Glutamatergic neuron (in vitro differentiated cells): ENCODE measurements at regions not wholly inside any gene's neighbourhood (a gene's known extent, or its start where the extent isn't known, plus 50 kb on each side); places are given as distances from the start of the nearest gene placed in this dataset.

Source experiments
- DNase-seq: peaks from one replicate; pipeline ENCODE4 v3.0.0; 2022
- H3K27ac Mint-ChIP-seq: one replicate; pipeline ENCODE4 v1.8.0; 2020; ENCODE audit warnings: mild to moderate bottlenecking, mixed read lengths, inconsistent platforms; ENCODE audit not compliant: unreplicated experiment
- H3K27me3 Mint-ChIP-seq: one replicate; pipeline ENCODE4 v1.8.0; 2020; ENCODE audit warnings: mild to moderate bottlenecking, moderate library complexity, mixed read lengths, inconsistent platforms; ENCODE audit not compliant: unreplicated experiment
- H3K36me3 Mint-ChIP-seq: one replicate; pipeline ENCODE4 v1.8.0; 2020; ENCODE audit warnings: mild to moderate bottlenecking, mixed read lengths, inconsistent platforms; ENCODE audit not compliant: unreplicated experiment
- H3K4me1 Mint-ChIP-seq: one replicate; pipeline ENCODE4 v1.8.0; 2020; ENCODE audit warnings: mild to moderate bottlenecking, low read depth, mixed read lengths, inconsistent platforms; ENCODE audit not compliant: unreplicated experiment
- H3K4me3 Mint-ChIP-seq: one replicate; pipeline ENCODE4 v1.8.0; 2020; ENCODE audit warnings: mild to moderate bottlenecking, mixed read lengths, inconsistent platforms; ENCODE audit not compliant: unreplicated experiment
- H3K9me3 Mint-ChIP-seq: one replicate; pipeline ENCODE4 v1.8.0; 2020; ENCODE audit warnings: mild to moderate bottlenecking, moderate library complexity, mixed read lengths, inconsistent platforms; ENCODE audit not compliant: unreplicated experiment
- CTCF ChIP-seq: fragments of 200-600 bp; sonication (generic); IDR thresholded peaks from one replicate; pipeline ENCODE4 v1.5.0; 2021; ENCODE audit not compliant: partially characterized antibody, unreplicated experiment

DNA sequence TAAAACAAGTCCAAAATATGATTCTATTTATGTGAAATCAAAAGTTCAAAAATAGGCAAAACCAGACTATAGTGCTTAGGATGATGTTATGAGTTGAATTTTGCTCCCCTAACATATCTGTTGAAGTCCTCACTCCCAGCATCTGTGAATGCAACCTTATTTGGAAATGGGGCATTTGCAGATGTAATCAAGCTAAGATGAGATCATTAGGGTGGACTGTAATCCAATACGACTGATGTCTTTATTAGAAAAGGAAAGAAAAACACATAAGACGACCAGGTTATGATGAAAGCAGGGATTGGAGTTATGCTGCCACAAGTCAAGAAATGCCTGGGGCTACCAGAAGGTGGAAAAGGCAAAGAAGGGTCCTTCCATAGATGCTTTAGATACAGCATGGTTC lies 110.5 kb upstream of the CCDC39 start:
- Mint-ChIP-seq H3K36me3 (no peaks in the 10 kb centered on the region), H3K4me3 (no peak overlapping the region), H3K27ac (no peak overlapping the region), H3K27me3 (no peaks in the 10 kb centered on the region), H3K9me3 (no peaks in the 10 kb centered on the region), H3K4me1 (no peaks in the 10 kb centered on the region)
- TF ChIP-seq CTCF, result no peak
- DNase-seq, result no peak

GRCh38 chr3:180798197-180798596 lies 114.3 kb upstream of the FXR1 start:
- Mint-ChIP-seq H3K36me3 (no peaks in the 10 kb centered on the region), H3K9me3 (peaks cover 1% of the 10 kb centered on the region), H3K4me3 (no peak overlapping the region), H3K4me1 (no peaks in the 10 kb centered on the region), H3K27me3 (no peaks in the 10 kb centered on the region), H3K27ac (no peak overlapping the region)
- TF ChIP-seq CTCF, result no peak
- DNase-seq, result no peak

DNA sequence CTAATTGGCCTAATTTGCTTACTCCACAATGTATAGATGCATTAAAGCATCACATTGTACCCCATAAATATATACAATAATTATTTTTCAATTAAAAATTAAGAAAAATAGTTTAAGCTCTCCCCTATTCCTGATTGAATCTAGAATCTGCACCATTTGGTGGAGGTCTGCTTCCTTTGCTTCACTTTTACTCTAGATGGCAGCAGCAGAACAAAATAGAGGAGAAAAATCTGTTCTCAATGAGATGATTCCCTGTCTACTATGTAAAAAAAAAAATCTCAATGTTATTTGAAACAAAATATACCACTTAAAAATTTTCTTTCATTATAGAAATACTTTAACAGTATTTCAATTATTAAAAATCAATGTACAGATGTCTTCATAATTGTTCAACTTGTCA lies 109.6 kb upstream of the FXR1 start:
- H3K36me3 Mint-ChIP-seq, result no peaks in the 10 kb centered on the region
- no peak for TF ChIP-seq CTCF
- H3K4me1 Mint-ChIP-seq, result peaks cover 3% of the 10 kb centered on the region
- H3K27ac Mint-ChIP-seq, result no peak overlapping the region
- no peaks in the 10 kb centered on the region for H3K27me3 Mint-ChIP-seq
- no peak overlapping the region for H3K4me3 Mint-ChIP-seq
- DNase-seq, result no peak
- H3K9me3 Mint-ChIP-seq, result peaks cover 1% of the 10 kb centered on the region

GRCh38 chr3:180804916-180805315 lies 107.6 kb upstream of the FXR1 start:
- Mint-ChIP-seq H3K27me3 (no peaks in the 10 kb centered on the region), H3K4me1 (peaks cover 3% of the 10 kb centered on the region), H3K4me3 (no peak overlapping the region), H3K36me3 (no peaks in the 10 kb centered on the region), H3K27ac (peak overlapping the region; percentile 82), H3K9me3 (peaks cover 1% of the 10 kb centered on the region)
- peak; percentile 17 for TF ChIP-seq CTCF
- peak; percentile 41 for DNase-seq

GRCh38 chr3:180808823-180809575 lies 103.5 kb upstream of the FXR1 start:
- H3K36me3 Mint-ChIP-seq, result no peaks in the 10 kb centered on the region
- no peak for TF ChIP-seq CTCF
- no peak overlapping the region for H3K27ac Mint-ChIP-seq

More at GRCh38 chr3:180808823-180809575, 103.5 kb upstream of the FXR1 start:
- Mint-ChIP-seq H3K4me1 (peaks cover 2% of the 10 kb centered on the region), H3K27me3 (no peaks in the 10 kb centered on the region), H3K9me3 (no peaks in the 10 kb centered on the region), H3K4me3 (no peak overlapping the region)
- no peak for DNase-seq
